Ecto neural progenitor cell (in vitro differentiated cells): ENCODE measurements at regions not wholly inside any gene's neighbourhood (a gene's known extent, or its start where the extent isn't known, plus 50 kb on each side); places are given as distances from the start of the nearest gene placed in this dataset.

Experiments used
- DNase-seq: peaks from one replicate; pipeline ENCODE4 v3.0.0-alpha.2; 2018; ENCODE audit warnings: low spot score

DNA sequence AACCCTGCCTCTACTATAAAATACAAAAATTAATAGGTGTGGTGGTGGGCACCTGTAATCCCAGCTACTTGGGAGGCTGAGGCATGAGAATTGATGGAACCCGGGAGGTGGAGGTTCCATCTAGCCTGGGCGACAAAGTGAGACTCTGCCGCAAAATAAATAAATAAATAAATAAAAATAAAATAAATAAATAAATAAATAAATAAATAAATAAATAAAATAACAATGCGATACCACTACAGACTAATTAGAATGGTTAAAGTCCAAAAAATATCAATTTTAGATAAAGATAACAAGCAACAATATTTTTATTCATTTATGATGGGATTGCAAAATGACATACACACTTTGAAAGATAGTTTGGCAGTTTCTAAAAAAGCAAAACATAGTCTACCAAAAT is 1131.5 kb downstream of the SI start:
- no peak for DNase-seq

DNA sequence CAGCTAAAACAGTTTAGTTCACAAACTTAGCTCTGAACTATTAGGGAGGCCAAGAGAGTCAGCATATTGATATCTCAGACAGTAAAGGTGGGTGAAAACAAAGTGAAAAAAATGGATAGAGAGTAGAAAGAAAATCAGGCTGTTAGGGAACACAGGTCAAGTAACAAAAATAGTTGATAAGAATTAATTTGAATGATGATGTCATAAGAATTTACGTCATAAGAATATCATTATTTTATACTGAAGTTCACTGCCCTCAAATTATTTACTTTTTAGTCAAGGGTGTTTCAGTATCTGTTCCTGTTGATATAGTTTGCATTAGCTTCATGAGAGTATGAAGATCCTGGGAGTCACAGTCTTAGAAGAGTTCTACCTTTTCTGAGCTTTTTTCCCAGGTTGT is 1134.6 kb downstream of the SI start:
- DNase-seq: no peak

DNA sequence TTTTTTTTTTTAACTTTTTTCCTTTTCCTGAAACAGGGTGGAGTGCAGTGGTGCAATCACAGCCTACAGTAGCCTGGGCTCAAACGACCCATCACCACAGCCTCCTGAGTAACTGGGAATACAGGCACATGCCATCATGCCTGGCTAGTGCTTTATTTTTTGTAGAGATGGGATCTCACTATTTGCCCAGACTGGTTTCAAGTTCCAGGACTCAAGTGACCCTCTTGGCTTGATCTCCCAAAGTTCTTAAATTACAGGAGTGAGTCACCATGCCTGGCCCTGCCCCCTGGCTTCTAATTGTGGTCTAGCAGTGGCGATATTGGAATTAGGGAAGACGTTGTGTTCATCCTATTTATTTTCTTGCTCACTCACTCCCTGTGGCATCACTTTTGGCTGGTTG is 1138.4 kb downstream of the SI start:
- no peak for DNase-seq

DNA sequence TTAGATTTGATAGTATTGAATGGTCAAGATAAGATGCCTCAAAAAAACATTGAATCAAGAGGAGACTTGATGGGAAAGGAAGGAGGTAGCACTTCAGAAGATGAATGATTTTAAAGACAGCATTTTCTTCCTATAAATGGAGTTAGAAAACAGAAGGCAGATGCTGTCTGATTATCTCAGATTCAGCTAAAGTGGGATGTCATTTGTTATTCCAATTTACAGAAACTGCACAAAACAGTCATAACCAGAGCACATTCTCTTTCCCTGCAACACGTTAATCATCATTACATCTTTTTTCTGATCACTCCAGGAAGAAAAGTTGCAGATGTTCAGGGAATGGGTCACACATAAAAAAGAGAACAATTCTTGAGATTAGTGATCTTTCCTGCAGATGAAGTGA is 1141.8 kb downstream of the SI start:
- no peak for DNase-seq

DNA sequence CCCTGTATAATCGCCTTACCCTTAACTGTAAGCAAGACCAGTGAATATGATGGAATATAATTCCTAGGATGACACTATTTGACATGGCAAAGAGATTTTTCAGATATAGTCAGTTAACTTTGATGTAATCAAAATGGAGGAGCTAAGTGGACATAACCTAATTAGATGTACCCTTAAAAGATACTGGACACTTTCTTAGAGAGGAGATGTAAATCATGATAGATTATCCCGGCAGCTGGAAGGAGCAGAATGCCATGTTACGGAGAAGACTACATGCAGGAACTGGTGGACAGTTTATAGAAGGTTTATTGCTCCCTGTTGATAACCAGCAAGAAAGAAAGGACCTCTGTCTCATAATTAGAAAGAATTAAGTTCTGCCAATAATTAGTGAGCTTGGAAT is 1142.9 kb downstream of the SI start:
- no peak for DNase-seq

DNA sequence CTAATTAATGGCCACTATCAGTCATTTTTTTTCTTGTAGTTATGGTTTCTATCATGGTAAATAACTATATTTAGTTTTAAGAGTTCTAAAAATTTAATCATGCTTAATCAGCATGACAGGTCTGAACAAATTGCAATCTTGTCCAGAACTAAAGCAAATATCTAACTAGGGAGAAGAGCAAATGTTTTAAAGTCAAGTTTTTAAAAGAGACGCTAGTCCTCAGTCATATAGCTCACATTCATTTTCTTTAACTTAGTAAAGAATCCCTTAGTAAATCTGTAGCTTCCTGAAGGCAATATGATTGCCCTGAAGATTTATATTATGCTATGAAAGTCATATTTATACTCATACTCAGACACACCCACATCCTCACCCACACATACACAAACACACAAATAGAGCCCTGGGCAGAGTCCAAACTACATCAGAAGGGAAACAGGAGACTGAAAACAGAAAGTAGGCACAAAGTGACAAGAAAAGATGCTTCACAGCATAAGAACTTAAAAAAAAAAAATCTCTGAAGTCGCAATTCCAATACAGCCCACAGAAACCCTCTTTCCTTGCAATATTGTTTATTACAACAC is 1149.1 kb downstream of the SI start:
- DNase-seq: no peak

DNA sequence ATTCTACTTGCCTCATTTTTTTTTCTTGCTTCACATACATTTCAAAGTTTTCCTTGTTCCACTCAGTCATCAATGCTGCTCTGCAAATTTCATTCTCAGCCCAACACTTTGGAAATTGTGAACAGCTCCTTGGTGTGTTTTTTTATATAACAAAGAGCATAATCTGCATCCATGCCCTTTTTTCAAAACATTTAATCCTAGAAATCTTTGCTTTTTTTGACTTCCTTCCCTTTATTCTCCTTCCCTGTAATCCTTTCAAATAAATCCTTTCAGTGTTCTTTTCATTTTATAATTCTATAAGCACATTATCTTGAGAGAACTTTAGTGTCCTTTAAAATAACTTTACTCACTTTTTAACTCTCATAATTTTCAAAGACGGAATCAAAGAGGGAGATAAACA is 1150.8 kb downstream of the SI start:
- DNase-seq: no peak

DNA sequence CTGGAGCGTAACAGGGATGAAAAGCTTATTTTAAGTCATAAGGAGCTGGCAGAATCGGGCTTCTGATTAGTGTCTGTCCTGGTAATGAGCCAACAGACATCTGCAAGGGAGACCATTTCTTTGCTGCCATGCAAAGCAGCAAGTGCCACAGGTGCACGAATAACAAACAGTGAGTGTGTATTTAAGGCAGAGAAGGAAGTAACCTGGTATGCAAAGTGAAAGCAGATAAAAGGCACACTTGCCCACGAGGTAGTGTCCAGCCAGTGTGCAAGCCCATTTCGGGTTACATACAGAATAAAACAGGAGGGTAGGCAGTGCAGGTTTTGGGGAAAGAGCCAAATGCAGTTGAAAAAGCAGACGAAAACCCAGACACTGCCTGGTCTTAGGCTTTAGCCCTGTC is 1153.7 kb downstream of the SI start:
- DNase-seq: no peak

DNA sequence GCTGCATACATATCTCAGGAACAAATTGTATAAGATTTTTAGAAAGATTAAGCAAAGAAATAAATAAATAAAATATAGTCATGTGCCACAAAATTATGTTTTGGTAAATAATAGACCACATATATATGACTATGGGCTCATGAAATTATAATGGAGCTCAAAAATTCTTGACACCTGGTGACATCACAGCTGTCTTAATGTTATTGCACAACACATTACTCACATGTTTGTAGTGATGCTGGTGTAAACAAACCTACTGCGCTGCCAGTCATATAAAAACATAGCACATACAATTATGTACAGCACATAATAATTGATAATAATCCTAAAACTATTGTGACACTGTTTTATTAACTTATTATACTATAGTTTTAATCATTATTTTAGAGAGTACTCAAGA is 1159.1 kb downstream of the SI start:
- no peak for DNase-seq

DNA sequence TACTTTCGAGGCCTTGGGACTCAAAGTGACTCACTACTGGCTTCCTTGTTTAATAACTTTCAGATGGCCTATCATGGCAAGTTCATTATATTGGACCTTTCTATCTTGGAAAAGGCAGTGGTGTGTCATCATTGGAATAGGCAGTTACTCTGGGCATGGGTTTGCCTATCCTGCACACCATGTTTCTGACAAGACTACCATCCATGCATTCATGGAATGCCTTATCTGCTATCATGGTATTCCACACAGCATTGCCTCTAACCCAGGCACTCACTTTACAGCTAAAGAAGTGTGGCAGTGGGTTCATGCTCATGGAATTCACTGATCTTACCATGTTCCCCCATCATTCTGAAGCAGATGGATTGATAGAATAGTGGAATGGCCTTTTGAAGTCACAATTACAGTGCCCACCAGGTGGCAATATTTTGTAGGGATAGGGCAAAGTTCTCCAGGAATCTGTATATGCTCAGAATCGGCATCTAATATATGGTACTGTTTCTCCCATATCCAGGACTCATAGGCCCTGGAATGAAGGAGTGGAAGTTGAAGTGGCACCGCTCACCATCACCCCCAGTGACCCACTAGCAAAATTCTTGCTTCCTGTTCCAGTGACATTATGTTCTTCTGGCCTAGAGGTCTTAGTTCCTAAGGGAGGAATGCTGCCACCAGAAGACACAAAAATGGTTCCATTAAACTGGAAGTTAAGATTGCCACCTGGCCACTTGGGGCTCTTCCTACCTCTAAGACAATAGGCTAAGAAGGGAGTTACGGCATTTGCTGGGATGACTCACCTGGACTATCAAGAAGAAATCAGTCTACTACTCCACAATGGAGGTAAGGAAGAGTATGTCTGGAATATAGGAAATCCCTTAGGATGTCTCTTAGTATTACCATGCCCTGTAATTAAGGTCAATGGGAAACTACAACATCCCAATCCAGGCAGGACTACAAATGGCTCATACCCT is 1161.4 kb downstream of the SI start:
- DNase-seq: no peak

DNA sequence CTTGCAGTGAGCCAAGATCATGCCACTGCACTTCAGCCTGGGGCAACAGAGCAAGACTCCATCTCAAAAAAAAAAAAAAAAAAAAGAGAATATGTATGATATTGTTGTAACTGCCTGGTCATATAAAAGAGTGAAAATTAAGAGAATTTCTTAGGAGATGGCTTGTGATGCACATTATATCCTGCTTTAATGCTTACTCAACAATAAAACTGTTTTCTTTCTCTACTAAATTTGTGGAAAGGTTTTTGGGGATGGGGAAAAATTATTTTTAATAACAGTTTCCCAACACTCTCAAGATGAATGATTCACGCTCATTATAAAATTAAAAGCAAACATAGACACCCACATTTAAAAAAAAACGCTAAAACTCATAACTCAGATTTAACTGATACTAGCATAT is 1163.0 kb downstream of the SI start:
- DNase-seq: no peak

DNA sequence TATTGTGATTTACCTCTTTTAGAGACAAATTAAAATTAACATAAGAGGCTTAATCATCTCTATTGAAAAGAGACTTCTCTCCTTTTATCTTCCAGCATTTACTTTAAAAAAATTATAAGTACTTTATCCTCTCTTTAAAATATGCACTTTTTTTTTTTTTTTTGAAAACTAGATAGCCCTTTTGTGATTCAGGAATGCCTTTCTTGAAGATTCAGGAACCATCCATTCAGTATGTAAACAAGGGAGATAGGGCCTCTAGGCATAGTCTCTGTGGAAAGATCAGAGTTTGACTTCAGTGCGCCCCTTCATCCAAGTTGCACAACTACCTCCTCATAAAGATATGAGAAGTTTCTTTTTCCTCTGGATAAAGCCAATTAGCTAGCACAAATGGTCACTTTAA is 1163.7 kb downstream of the SI start:
- no peak for DNase-seq

DNA sequence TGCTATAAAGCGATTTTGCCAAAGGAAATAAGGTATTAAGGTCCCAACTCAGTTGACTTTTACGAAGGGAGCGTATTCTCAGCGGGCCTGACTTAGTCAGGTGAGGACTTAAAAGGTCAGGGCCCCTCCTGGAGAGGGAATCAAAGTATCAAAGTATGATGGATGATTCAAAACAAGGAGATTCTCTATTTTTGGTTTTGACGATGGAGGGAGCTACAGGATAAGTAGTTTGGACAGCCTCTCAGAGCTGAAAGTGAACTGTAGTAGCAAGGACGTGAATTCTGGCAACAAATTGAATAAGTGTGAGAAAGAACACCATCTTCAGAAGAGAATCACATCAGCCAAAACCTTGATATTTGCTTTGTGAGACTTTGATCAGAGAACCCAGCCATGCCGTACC is 1186.5 kb downstream of the SI start:
- DNase-seq: no peak

DNA sequence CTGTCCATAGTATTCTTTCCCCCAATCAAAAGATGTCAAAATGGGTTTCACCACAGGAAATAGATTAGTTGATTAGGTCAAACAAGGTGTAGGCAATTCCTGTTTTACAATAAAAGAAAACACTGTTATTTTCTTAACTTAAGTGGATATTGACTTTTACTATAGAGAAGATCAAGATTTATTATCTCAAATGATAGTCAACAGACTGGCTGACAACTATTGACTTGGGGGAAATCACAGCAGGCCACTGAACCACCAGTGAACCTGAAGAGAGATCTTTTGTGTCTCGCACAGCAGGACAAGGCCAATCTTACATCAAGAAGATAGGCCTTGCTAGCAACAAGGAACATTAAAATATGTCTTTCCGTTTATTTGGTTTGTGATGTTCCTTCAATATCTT is 1187.6 kb downstream of the SI start:
- no peak for DNase-seq

DNA sequence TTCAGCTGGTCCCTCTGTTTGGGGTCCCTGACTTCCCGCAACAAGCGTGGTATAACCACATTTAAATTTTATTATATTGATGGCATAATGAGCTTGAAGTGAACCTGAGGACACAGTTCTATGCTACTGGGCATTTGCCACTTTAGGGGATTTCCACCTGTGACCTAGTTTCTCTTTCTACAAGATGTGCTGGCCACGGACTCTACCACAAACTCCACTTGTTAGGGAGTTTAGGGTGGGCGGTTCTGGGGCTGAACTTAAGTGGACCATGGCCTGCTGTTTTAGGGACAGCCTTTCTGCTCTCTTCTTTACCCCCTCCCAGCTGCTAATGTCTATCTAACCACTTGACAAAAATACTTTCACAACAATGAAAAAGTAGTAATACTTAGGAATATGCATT is 1199.1 kb downstream of the SI start:
- DNase-seq: no peak

DNA sequence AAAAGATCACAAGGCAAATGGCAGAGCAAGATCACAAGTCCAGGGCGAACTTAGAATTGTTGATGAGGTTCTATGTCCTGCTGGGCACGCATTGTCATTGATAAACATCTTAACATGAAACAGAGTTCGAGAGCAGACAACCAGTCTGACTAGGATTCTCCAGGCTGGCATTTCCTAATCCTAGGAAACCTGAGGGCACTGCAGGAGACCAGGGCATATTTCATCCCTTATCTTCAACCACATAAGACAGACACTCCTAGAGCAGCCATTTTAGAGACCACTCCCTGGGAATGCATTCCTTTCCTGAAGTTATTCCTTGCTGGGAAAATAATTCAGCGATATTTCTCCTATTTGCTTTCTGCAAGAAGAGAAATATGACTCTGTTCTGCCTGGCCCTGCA is 1199.9 kb downstream of the SI start:
- DNase-seq: no peak

DNA sequence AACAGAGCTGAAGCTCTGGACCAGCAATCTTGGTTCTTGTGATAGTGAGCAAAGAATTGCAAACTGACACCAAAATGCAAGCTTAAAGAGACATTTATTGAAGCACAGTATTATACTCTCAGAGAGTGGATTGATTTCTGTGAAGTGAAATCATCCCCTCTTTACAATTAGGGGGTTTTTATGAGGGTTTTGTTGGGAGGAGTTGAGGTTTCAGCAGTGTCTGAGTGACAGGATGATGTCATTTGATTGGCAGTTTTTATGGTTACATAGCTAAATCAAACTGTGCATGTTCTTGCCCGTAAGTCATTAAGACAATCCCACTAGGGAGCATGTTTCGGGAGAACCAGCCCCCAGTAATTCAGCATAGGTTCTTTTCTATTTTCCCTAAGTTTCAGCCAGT is 1200.5 kb downstream of the SI start:
- DNase-seq: no peak

DNA sequence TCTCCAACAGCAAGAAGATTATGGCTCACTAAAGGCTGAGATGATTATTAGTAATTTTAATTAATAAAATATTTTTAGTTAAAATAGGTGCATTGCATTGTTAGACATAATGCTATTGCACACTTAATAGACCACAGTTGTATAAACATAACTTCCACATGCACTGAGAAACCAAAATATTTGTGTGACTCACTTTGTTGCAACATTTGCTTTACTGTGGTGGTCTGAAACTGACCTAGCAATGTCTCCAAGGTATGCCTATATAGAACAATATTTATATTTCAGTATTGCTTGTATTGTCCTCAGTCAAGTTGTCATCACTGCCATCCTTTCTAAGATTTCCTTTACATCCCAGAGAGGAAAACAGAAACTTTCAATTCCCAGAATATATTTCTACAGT is 1215.2 kb downstream of the SI start:
- DNase-seq: no peak

DNA sequence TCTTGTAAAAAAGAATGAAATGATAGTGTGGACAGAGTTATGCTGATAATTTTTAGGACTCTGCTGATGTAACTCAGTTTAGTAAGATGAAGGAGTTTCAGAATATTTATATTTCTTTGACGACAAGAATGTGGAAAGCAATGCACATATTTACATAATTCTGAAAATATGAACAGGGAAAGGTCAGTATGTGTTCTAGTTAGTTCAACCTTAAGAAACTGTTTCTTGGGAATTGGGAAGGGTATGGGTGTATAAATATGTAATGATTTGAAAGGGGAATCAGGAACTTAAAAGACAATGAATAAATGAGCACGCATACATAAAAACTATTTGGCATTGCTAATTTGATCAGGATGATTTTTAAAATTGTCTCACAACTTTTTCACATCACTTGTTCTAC is 1226.1 kb downstream of the SI start:
- DNase-seq: no peak

DNA sequence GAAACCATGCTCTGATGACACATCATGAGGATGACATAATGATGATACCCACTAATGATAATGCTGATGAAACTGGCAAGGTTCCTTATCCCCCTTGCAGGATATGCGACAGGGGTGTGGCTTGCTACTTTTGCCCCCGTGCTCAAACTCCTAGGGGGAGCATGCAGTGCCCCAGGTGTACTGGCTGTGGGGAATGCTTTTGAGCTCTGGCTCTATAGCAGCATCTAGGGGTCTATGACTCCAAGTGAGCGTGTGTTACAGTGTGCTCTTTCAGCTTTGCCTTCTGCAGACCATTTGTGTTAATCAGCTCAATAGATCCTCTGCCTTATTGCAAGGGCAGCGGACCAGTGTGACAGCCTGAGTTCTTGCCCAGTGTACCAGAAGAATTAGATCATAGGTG is 1239.5 kb downstream of the SI start:
- DNase-seq: no peak

DNA sequence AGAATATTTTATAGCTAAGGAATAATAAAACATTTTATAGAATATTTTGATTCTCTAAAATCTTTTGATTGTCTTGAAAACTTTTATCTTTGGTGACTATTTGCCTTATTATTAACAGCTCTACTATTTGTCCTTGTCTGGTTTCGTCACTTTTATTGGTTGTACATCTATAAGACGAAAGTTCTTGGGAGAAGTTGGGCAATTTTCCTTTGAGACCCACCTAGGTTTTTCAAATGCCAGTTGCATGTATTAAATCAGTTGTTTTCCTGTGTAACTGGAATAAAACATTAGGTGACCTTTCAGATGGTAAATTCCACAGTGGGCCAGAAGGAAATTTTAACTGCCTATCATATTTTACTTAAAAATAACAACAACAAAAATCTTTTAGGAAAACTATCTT is 1245.7 kb downstream of the SI start:
- no peak for DNase-seq

DNA sequence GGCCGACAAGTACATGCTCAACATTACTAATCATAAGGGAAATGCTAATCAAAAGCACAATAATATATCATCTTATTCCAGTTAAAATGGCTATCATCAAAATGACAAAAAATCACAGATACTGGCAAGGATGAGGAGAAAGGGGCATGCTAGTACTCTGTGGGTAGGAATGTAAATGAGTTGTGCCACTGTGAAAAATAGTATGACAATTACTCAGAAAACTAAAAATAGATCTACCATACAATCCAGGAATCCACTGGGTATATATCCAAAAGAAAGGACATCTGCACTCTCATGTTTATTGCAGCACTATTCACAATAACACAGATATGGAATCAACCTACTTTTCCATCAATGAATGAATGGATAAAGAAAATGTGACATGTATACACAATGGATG is 1256.5 kb downstream of the SI start:
- no peak for DNase-seq

DNA sequence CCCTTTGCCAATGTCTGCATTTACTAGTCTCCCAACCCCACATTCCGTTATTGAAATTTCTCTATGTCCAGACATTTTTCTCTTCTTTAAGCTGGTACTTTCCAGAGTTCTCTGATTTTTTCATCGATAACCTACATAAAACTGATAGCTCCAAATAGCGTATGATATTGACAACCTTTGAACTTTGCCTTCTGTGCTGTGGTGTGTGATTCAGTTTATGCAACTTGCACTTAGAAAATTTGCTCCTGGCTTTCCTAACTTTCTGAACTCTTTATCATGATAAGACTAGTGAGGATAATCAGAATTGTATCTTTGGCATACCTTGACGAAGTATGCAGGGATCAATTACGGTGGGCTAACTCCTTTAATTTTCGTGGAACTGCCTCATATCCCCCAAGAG is 1261.3 kb downstream of the SI start:
- no peak for DNase-seq

DNA sequence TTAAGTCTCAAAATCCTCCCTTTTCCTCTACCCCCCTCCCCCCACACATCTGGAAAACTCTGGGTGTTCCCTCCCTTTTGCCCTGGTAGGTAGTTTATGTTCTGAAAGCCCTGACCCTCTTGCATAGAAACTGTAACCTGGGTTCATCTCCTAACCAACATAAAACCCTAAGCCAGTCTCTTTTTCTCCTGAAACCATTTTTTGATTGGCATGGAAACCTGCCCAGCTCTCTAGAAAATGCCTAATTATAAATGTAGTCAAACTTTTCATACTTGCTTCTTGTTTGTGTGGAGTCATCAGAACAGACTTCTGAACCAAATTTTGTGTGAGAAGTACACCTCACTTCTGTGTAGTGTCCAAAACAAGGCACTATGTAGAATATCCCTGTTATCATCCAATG is 1264.4 kb downstream of the SI start:
- DNase-seq: no peak
